Activated T-cell treated with anti-CD3 and anti-CD28 coated beads, Interleukin-2, amount 50 U/mL, for 48 hours (primary cell): ENCODE measurements at regions not wholly inside any gene's neighbourhood (a gene's known extent, or its start where the extent isn't known, plus 50 kb on each side); places are given as distances from the start of the nearest gene placed in this dataset.

Experiments used
- DNase-seq, 2 experiments: peaks; one replicate each; pipeline ENCODE4 v3.0.0-alpha.2; 2020

- DNase-seq = no peak
Observed at GRCh38 chr1:5245348-5245747, 590.9 kb downstream of the AJAP1 start.

GRCh38 chr1:5244631-5245285 is 590.3 kb downstream of the AJAP1 start:
- DNase-seq = no peak

GRCh38 chr1:5242850-5243249 is 588.4 kb downstream of the AJAP1 start:
- DNase-seq = no peak

GRCh38 chr1:5239911-5240310 is 585.5 kb downstream of the AJAP1 start:
- no peak for DNase-seq

- no peak for DNase-seq
Observed at GRCh38 chr1:5238351-5239130, 584.1 kb downstream of the AJAP1 start.

- no peak for DNase-seq
Observed at GRCh38 chr1:5235355-5235899, 581.0 kb downstream of the AJAP1 start.

GRCh38 chr1:5232537-5232936 is 578.1 kb downstream of the AJAP1 start:
- no peak for DNase-seq

GRCh38 chr1:5231541-5232315 is 577.3 kb downstream of the AJAP1 start:
- DNase-seq = no peak

GRCh38 chr1:5227114-5227513 is 572.7 kb downstream of the AJAP1 start:
- DNase-seq = no peak

GRCh38 chr1:5225707-5226704 is 571.6 kb downstream of the AJAP1 start:
- DNase-seq = no peak

GRCh38 chr1:5223206-5223605 is 568.8 kb downstream of the AJAP1 start:
- DNase-seq = no peak

- DNase-seq = no peak
Observed at GRCh38 chr1:5222626-5223025, 568.2 kb downstream of the AJAP1 start.

GRCh38 chr1:5221451-5221850 is 567.0 kb downstream of the AJAP1 start:
- DNase-seq = no peak

GRCh38 chr1:5220821-5221220 is 566.4 kb downstream of the AJAP1 start:
- DNase-seq = no peak

- DNase-seq = no peak
Observed at GRCh38 chr1:5220421-5220820, 566.0 kb downstream of the AJAP1 start.

GRCh38 chr1:5200006-5200405 is 545.6 kb downstream of the AJAP1 start:
- no peak for DNase-seq

- no peak for DNase-seq
Observed at GRCh38 chr1:5198328-5198727, 543.9 kb downstream of the AJAP1 start.

- no peak for DNase-seq
Observed at GRCh38 chr1:5191470-5191869, 537.1 kb downstream of the AJAP1 start.

- no peak for DNase-seq
Observed at GRCh38 chr1:5189384-5189783, 535.0 kb downstream of the AJAP1 start.

GRCh38 chr1:5165762-5166161 is 511.4 kb downstream of the AJAP1 start:
- no peak for DNase-seq

GRCh38 chr1:5164158-5164557 is 509.7 kb downstream of the AJAP1 start:
- peak; percentile 22 to 31 for DNase-seq

- DNase-seq = no peak
Observed at GRCh38 chr1:5161372-5161771, 507.0 kb downstream of the AJAP1 start.
